ENCODE measurements at regions not wholly inside any gene's neighbourhood (a gene's known extent, or its start where the extent isn't known, plus 50 kb on each side); places are given as distances from the start of the nearest gene placed in this dataset.
"Not testable (repeated sequence)": the region's sequence is repeated elsewhere in the genome, so short reads cannot be mapped to it uniquely, and the experiment has no call there.

DNA sequence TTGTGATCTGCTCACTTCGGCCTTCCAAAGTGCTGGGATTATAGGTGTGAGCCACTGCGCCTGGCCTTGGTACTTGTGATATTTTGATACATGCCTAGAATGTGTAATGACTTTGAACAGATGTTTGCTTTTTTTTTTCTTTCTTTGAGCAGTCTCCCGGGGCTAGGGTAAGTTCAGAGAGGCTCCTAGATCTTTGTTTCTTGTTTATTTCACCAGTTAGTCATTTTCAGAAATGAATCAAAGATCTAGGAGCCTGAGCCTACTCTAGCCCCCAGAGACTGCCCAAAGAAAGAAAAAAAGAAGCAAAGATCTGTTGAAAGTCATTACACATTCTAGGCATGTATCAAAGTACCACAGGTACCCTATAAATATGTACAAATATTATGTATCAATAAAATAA is 66.3 kb downstream of the NPIPB11 start:
- DNase-seq (ENCODE audit: low spot score in 2 of 2); H3K27me3 ChIP-seq; H3K27ac ChIP-seq; H3K4me1 ChIP-seq; intact Hi-C loops (cut with DNase I; ENCODE audit: low total_unique reads); H3K36me3 ChIP-seq; H3K9me3 ChIP-seq; H3K4me3 ChIP-seq: not testable (repeated sequence)

DNA sequence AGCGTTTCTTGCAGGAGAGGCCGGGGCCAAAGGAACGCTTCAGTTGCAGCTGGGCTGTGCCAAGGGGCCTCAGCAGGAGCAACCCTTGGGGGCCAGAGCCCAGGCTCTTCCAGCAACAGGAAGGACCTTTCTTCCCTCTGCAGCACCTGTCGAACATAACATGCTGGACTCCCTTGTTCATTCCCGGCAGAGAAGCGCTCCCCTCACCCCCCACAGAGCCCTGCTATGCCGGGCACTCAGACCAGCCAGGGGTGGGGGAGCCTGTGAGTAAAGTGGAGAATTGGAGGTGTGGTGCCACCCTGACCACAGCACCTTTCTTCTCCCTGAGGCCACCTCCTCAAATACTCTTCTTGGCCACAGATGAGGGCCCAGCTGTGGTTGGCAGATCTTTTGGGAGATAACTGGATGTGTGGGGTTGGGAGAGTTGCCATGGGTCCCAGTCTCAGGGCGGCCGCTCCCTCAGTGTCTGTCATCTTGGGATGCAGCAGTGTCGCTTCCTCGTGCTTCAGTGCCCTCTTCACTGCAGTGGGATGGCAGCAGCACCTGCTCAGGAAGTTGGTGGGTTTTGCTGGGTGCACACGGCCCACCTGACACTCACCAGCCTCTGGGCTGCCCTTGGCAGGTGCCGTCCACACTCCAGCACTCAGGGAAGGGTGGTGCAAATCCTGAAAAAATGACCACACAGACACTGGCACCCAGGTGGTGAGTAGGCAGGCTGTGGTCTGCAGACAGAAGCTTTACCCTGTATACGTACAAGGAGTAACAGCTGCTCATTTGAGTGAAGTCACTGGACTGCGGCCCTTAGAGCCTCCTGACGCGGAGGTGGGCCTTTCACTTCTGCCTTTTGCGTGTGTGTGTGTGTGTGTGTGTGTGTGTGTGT is 67.5 kb downstream of the NPIPB11 start:
- H3K4me1 ChIP-seq; H3K27me3 ChIP-seq; intact Hi-C loops (cut with DNase I; ENCODE audit: low total_unique reads); H3K9me3 ChIP-seq; H3K27ac ChIP-seq; DNase-seq (ENCODE audit: low spot score in 2 of 2); H3K36me3 ChIP-seq; H3K4me3 ChIP-seq: not testable (repeated sequence)

DNA sequence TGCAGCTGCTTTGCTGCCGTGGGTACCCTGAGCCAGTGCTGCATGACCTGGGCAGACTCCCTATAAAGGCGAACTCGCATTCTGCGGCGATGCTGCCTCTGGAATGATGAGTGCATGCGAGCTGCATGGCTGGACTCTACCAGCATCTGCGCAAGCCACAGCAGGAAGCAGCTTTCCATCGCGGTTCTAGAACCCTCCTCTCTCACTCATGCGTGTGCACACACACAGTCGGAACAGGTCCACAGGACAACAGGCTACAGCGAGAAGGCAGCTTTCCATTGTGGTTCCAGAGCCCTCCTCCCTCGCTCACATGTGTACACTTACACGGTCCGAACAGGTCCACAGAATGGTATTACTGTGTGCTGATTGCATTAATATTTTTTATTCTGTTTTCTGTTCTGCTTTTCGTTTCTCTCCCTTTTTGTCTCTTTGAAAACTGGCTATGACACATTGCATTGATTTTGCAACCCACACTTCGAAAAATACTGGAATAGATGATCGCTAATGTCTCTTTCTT is 69.1 kb downstream of the NPIPB11 start:
- H3K27me3 ChIP-seq; H3K36me3 ChIP-seq; H3K9me3 ChIP-seq; H3K27ac ChIP-seq; DNase-seq (ENCODE audit: low spot score in 2 of 2); intact Hi-C loops (cut with DNase I; ENCODE audit: low total_unique reads); H3K4me3 ChIP-seq; H3K4me1 ChIP-seq: not testable (repeated sequence)

DNA sequence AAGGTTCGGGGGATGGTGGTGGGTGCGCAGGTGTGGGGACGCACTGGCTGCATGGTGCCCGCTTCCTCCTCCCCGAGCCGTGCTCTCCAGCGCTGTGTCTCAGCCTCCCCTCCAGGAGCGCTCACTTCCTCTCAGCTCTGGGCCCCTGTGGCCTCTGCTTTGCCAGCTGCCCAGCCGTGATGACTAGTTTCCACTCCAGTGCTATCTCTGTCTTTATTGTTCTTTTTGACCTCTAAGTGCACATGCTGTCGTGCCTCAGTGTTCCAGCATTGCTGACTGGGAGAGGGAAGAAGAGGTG is 71.0 kb downstream of the NPIPB11 start:
- DNase-seq (ENCODE audit: low spot score in 2 of 2); intact Hi-C loops (cut with DNase I; ENCODE audit: low total_unique reads); H3K27ac ChIP-seq; H3K4me1 ChIP-seq; H3K27me3 ChIP-seq; H3K4me3 ChIP-seq; H3K9me3 ChIP-seq; H3K36me3 ChIP-seq: not testable (repeated sequence)

DNA sequence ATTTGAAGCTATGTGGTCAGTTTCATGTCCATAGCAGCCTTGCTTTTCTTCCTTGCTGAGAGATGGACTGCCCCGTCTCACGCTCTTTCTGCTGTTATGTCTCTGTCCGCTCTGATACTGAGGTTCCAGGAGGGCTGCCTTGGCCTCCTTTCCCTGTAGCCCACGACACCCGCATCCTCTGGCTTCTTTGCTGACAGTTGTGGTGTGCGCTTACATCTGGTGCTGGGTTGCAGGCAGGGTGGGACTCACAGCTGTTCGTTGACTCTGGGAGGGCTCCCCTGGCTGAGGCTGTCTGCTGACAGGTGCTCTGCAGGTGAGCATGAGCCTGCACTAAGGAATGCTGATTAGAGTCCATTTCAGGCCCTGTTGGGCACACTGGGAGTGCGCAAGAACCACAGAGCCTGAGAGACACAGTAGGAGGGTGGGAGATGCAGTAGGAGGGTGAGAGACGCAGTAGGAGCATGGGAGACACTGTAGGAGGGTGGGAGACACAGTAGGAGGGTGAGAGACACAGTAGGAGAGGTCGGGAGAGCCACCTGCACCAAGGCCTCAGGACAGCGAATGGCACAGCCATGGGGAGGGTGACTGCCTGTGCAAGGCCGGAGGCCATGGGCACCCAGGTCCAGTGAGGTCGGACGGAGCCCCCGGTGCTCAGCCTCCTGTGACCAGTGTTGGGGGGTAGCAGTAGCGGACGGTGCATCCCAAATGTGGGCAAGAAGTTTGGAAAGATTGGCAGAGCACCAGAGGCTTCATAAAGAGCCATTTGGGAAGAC is 71.5 kb downstream of the NPIPB11 start:
- H3K4me3 ChIP-seq; H3K4me1 ChIP-seq; H3K9me3 ChIP-seq; H3K27ac ChIP-seq; DNase-seq (ENCODE audit: low spot score in 2 of 2); intact Hi-C loops (cut with DNase I; ENCODE audit: low total_unique reads); H3K27me3 ChIP-seq; H3K36me3 ChIP-seq: not testable (repeated sequence)

DNA sequence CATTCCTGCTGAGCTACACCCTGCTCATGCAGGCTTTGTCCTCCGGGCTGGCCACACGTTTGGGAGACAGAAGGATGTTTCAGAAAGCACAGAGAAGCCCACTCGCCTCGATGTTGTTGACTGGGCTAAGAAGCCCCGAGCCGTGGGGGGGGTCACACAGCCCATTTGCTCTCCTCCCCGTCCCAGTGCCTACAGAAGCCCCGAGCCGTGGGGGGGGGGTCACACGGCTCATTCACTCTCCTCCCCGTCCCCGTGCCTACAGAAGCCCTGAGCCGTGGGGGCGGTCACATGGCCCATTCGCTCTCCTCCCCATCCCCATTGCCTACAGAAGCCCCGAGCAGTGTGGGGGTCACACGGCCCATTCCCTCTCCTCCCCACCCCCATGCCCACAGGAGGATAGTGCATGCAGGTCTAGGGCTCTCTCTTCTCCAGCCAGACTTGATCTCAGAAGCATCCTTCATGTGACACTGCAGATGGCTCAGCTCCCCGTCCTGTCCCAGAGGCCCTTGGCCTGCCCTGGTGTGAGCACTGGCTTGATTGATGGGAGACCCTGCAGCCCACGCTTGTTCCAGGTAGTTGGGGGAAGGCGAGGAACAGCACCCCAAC is 72.9 kb downstream of the NPIPB11 start:
- intact Hi-C loops (cut with DNase I; ENCODE audit: low total_unique reads); H3K9me3 ChIP-seq; H3K4me1 ChIP-seq; H3K36me3 ChIP-seq; H3K4me3 ChIP-seq; H3K27me3 ChIP-seq; H3K27ac ChIP-seq; DNase-seq (ENCODE audit: low spot score in 2 of 2): not testable (repeated sequence)

DNA sequence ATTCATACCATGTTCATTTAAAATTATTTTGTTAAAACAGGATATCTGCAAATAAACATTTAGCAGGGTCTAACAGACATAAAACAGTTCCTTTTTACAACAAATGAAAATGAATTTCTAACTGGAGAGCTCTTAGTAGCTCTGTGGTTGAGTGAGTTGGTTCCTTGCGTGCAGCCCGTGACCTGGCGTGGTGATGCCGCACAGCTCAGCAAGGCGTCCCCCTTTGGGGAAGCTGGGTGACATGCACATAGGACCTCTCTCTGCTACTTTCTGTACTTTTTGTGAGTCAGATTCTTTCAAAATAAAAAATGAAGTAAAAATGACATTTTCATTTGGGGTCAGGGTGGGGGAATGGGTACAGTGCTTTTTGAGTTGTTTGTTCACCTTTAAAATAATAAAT is 75.9 kb downstream of the NPIPB11 start:
- H3K27me3 ChIP-seq; H3K4me3 ChIP-seq; H3K27ac ChIP-seq; H3K4me1 ChIP-seq; intact Hi-C loops (cut with DNase I; ENCODE audit: low total_unique reads); DNase-seq (ENCODE audit: low spot score in 2 of 2); H3K36me3 ChIP-seq; H3K9me3 ChIP-seq: not testable (repeated sequence)

DNA sequence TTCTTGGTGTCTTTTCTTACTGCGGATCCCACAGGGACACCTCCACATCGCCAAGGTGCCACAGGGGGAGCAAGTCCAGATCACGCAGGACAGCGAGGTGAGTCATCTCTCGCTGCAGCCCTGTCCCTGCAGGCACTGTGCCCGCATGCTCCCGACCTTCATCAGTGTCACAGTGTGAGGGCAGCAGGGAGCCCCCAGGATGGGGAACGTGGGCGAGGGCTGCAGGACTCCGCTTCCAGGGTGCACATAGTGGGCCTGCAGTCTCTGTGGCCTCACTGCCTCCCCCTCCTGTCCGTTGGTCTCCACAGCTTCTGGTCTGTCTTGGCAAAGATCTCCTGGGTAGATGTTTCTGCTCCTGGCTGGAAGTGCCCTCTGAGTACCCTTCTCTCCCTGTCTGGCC is 78.0 kb downstream of the NPIPB11 start:
- H3K36me3 ChIP-seq; H3K27me3 ChIP-seq; H3K9me3 ChIP-seq; H3K4me3 ChIP-seq; H3K4me1 ChIP-seq; intact Hi-C loops (cut with DNase I; ENCODE audit: low total_unique reads); DNase-seq (ENCODE audit: low spot score in 2 of 2); H3K27ac ChIP-seq: not testable (repeated sequence)

DNA sequence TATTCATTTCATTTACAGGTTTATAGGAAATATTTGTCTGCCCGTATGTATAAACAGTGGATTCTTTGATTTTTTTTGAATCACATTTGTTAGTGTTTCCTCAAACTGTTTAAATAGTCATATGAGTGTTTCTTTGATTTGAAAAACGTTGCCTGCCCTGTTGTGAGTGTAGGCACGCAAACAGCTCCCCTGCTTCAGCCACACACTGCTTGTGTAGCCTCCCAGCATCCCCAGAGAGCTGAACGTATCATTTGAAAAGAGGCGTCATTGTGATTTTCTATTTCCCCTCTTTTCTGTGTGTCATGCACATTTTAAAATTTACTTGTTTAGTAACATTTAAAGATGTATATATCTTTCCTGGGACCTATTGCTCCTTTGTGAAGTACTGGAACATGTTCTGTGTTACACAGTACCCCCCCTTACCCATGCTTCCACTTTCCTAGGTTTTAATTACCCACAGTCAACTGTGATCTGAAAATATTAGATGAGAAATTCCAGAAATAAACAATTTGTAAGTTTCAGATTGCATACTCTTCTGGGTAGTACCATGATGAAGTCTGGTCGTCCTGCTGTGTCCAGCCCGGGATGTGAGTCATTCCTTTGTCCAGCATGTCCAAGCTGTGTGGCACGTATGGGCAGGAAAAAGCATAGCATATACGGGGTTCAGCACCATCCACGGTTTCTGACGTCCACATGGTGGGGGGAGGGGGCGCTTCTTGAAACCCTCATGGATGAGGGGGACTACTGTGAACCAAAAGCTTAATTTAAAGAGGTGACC is 78.7 kb downstream of the NPIPB11 start:
- H3K36me3 ChIP-seq; DNase-seq (ENCODE audit: low spot score in 2 of 2); H3K4me3 ChIP-seq; H3K4me1 ChIP-seq; intact Hi-C loops (cut with DNase I; ENCODE audit: low total_unique reads); H3K27me3 ChIP-seq; H3K27ac ChIP-seq; H3K9me3 ChIP-seq: not testable (repeated sequence)

DNA sequence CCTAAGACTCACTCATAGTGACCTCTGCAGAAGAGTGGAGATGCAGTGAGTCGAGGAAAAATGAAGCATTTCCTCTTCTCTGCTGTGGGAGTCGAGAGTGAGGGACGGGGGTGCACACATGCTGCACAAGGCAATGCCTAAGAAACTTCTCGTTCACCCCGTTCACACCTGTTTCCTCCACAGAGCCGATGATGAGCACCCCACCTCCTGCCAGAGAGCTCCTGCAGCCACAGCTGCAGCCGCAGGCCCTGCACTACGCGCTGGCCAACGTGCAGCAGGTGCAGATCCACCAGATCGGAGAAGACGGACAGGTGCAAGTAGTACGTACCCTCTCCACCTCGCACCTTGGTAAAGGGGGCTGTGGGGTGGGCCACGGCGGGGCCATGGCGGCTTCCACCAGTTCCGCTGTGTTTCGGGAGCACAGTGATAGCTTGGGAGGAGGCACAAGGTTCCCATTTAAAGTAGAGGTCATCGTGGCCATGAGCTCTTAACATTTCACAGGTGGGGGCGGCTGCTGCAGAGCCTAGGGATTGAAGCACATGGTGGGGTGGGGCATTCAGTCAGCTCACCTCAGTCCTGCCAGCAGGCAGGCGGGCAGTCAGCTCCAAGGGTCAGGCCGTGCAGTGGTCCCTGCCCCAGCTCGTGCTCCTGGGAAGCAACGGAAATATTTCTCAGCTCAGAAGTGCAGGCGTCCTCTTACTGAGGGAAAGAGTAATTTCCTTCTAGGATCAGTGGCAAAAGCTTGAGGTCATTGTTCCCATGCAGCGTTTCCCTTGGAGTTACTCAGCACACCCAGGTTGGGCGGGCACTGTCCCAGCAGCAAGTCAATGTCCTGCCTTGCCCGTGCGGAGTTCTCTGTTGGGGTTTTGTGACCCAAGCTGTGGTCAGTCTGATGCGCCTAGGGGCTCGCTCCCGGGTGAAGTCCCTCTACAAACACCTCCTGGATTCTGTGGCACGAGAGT is 80.1 kb downstream of the NPIPB11 start:
- H3K27ac ChIP-seq; H3K4me1 ChIP-seq; DNase-seq (ENCODE audit: low spot score in 2 of 2); H3K27me3 ChIP-seq; H3K36me3 ChIP-seq; H3K9me3 ChIP-seq; H3K4me3 ChIP-seq; intact Hi-C loops (cut with DNase I; ENCODE audit: low total_unique reads): not testable (repeated sequence)

DNA sequence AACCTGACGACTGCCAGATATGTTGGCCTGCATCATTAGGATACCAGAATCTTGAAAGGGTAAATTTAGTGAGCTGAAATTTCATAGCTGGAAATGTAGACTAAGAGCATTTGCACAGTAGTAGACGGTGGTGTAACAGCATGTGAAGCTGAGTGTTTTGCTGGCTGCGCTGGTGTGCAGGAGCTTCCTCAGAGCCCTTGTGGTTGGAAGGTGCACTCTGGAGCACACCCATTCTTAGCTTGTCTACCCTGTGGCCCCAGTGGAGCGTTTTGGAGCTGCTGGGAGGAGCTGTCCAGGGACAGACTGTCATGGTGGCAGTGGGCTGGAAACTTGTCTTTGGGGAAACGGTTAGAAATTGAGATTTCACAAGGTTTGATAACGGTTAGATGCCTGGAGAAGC is 82.8 kb downstream of the NPIPB11 start:
- H3K27me3 ChIP-seq; H3K27ac ChIP-seq; H3K4me1 ChIP-seq; H3K9me3 ChIP-seq; H3K4me3 ChIP-seq; intact Hi-C loops (cut with DNase I; ENCODE audit: low total_unique reads); H3K36me3 ChIP-seq; DNase-seq (ENCODE audit: low spot score in 2 of 2): not testable (repeated sequence)

Measured in breast epithelium (tissue), 4 donors.